ENCODE measurements at regions not wholly inside any gene's neighbourhood (a gene's known extent, or its start where the extent isn't known, plus 50 kb on each side); places are given as distances from the start of the nearest gene placed in this dataset.

- Histone ChIP-seq H3K9me3 (ENCODE audit: low read depth) (no peaks in the 10 kb centered on the region), H3K4me1 (ENCODE audit: insufficient read depth) (no peaks in the 10 kb centered on the region), H2AFZ (no peak overlapping the region), H3K9me2 (replicated peaks; ENCODE audit: insufficient read depth) (no peaks in the 10 kb centered on the region), H3K27ac (no peak overlapping the region), H4K20me1 (ENCODE audit: insufficient read depth, poor library complexity, severe bottlenecking) (no peaks in the 10 kb centered on the region), H3K4me2 (no peak overlapping the region), H3K36me3 (replicated peaks; ENCODE audit: insufficient read depth, low read depth) (no peaks in the 10 kb centered on the region), H3K79me2 (no peaks in the 10 kb centered on the region), H3K4me3 (no peak overlapping the region), H3K27me3 (no peaks in the 10 kb centered on the region)
- no peak for DNase-seq (ENCODE audit: low spot score)
- 71% methylated on average over 9 of the region's 9 CpGs for WGBS (ENCODE audit: low lambda C conversion rate, missing lambda C conversion rate)
- TF ChIP-seq EZH2 (IDR thresholded peaks at IDR 0.05; ENCODE audit: borderline replicate concordance) (no peak), CTCF (IDR thresholded peaks at IDR 0.05; ENCODE audit: poor library complexity) (no peak), EZH2phosphoT487 (IDR thresholded peaks at IDR 0.05; ENCODE audit: low read depth, severe bottlenecking, unreplicated experiment) (no peak)
Observed at GRCh38 chr6:6930223-6930880, 177.4 kb upstream of the RREB1 start.

GRCh38 chr6:6931071-6932025 lies 176.4 kb upstream of the RREB1 start:
- no peaks in the 10 kb centered on the region for H3K79me2 ChIP-seq
- no peaks in the 10 kb centered on the region for H4K20me1 ChIP-seq (ENCODE audit: insufficient read depth, poor library complexity, severe bottlenecking)
- no peaks in the 10 kb centered on the region for H3K27me3 ChIP-seq
- H3K4me2 ChIP-seq = no peak overlapping the region
- no peak for DNase-seq (ENCODE audit: low spot score)
- no peak overlapping the region for H3K4me3 ChIP-seq
- 77% methylated on average over 9 of the region's 9 CpGs for WGBS (ENCODE audit: low lambda C conversion rate, missing lambda C conversion rate)
- no peak overlapping the region for H2AFZ ChIP-seq
- H3K4me1 ChIP-seq (ENCODE audit: insufficient read depth) = no peaks in the 10 kb centered on the region
- H3K27ac ChIP-seq = no peak overlapping the region
- H3K9me3 ChIP-seq (ENCODE audit: low read depth) = no peaks in the 10 kb centered on the region
- no peak for TF ChIP-seq EZH2 (IDR thresholded peaks at IDR 0.05; ENCODE audit: borderline replicate concordance)
- TF ChIP-seq EZH2phosphoT487 (IDR thresholded peaks at IDR 0.05; ENCODE audit: low read depth, severe bottlenecking, unreplicated experiment) = no peak
- no peaks in the 10 kb centered on the region for H3K36me3 ChIP-seq (replicated peaks; ENCODE audit: insufficient read depth, low read depth)
- H3K9me2 ChIP-seq (replicated peaks; ENCODE audit: insufficient read depth) = no peaks in the 10 kb centered on the region

- no peaks in the 10 kb centered on the region for H4K20me1 ChIP-seq (ENCODE audit: insufficient read depth, poor library complexity, severe bottlenecking)
- no peak overlapping the region for H2AFZ ChIP-seq
- no peaks in the 10 kb centered on the region for H3K79me2 ChIP-seq
- TF ChIP-seq CTCF (IDR thresholded peaks at IDR 0.05; ENCODE audit: poor library complexity) (no peak), EZH2 (IDR thresholded peaks at IDR 0.05; ENCODE audit: borderline replicate concordance) (no peak), EZH2phosphoT487 (IDR thresholded peaks at IDR 0.05; ENCODE audit: low read depth, severe bottlenecking, unreplicated experiment) (no peak)
- H3K36me3 ChIP-seq (replicated peaks; ENCODE audit: insufficient read depth, low read depth) = no peaks in the 10 kb centered on the region
- no peaks in the 10 kb centered on the region for H3K9me2 ChIP-seq (replicated peaks; ENCODE audit: insufficient read depth)
- no peaks in the 10 kb centered on the region for H3K4me1 ChIP-seq (ENCODE audit: insufficient read depth)
- no peak overlapping the region for H3K4me3 ChIP-seq
- H3K4me2 ChIP-seq = no peak overlapping the region
- no peak overlapping the region for H3K27ac ChIP-seq
- WGBS (ENCODE audit: low lambda C conversion rate, missing lambda C conversion rate) = 64% methylated on average over 3 of the region's 4 CpGs
- no peaks in the 10 kb centered on the region for H3K27me3 ChIP-seq
- H3K9me3 ChIP-seq (ENCODE audit: low read depth) = no peaks in the 10 kb centered on the region
- no peak for DNase-seq (ENCODE audit: low spot score)
Observed at GRCh38 chr6:6932341-6932740, 175.4 kb upstream of the RREB1 start.

GRCh38 chr6:6932968-6933367 lies 174.8 kb upstream of the RREB1 start:
- DNase-seq (ENCODE audit: low spot score) = no peak
- Histone ChIP-seq H3K4me1 (ENCODE audit: insufficient read depth) (no peaks in the 10 kb centered on the region), H3K79me2 (no peaks in the 10 kb centered on the region), H3K27ac (no peak overlapping the region), H3K4me3 (no peak overlapping the region), H3K4me2 (no peak overlapping the region), H3K36me3 (replicated peaks; ENCODE audit: insufficient read depth, low read depth) (no peaks in the 10 kb centered on the region), H3K9me2 (replicated peaks; ENCODE audit: insufficient read depth) (no peaks in the 10 kb centered on the region), H2AFZ (no peak overlapping the region), H3K27me3 (no peaks in the 10 kb centered on the region), H3K9me3 (ENCODE audit: low read depth) (no peaks in the 10 kb centered on the region), H4K20me1 (ENCODE audit: insufficient read depth, poor library complexity, severe bottlenecking) (no peaks in the 10 kb centered on the region)
- TF ChIP-seq CTCF (IDR thresholded peaks at IDR 0.05; ENCODE audit: poor library complexity) (no peak), EZH2phosphoT487 (IDR thresholded peaks at IDR 0.05; ENCODE audit: low read depth, severe bottlenecking, unreplicated experiment) (no peak), EZH2 (IDR thresholded peaks at IDR 0.05; ENCODE audit: borderline replicate concordance) (no peak)
- 72% methylated on average over 7 of the region's 7 CpGs for WGBS (ENCODE audit: low lambda C conversion rate, missing lambda C conversion rate)
